ENCODE measurements at regions not wholly inside any gene's neighbourhood (a gene's known extent, or its start where the extent isn't known, plus 50 kb on each side); places are given as distances from the start of the nearest gene placed in this dataset.

DNA sequence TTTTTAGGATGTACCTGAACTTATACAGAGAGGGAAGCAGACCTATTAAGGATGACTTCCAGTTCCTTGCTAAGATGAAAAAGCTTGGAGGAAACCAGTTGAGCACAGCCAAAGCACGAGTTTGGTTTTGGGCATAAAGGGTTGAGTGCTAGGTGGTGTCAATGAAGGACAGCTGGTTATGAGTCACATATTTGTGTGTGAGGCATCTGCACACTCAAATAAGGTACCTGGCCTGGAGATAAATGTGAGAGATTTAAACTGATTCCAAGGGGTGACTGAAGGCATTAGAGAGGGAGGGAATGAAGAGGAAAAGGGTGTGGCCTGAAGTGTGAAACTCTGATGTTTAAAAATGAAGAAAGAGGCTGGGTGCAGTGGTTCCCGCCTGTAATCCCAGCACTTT is 486.7 kb downstream of the DIPK2A start:
- Mint-ChIP-seq H3K9me3 (ENCODE audit: unreplicated experiment) (no peaks in the 10 kb centered on the region), H3K27ac (ENCODE audit: unreplicated experiment) (no peak overlapping the region), H3K27me3 (ENCODE audit: unreplicated experiment) (peaks cover 2% of the 10 kb centered on the region), H3K4me1 (ENCODE audit: low read depth, unreplicated experiment) (no peaks in the 10 kb centered on the region), H3K4me3 (ENCODE audit: unreplicated experiment) (no peak overlapping the region), H3K36me3 (ENCODE audit: unreplicated experiment) (no peaks in the 10 kb centered on the region)
- DNase-seq: no peak
- TF ChIP-seq, protein P1, sequence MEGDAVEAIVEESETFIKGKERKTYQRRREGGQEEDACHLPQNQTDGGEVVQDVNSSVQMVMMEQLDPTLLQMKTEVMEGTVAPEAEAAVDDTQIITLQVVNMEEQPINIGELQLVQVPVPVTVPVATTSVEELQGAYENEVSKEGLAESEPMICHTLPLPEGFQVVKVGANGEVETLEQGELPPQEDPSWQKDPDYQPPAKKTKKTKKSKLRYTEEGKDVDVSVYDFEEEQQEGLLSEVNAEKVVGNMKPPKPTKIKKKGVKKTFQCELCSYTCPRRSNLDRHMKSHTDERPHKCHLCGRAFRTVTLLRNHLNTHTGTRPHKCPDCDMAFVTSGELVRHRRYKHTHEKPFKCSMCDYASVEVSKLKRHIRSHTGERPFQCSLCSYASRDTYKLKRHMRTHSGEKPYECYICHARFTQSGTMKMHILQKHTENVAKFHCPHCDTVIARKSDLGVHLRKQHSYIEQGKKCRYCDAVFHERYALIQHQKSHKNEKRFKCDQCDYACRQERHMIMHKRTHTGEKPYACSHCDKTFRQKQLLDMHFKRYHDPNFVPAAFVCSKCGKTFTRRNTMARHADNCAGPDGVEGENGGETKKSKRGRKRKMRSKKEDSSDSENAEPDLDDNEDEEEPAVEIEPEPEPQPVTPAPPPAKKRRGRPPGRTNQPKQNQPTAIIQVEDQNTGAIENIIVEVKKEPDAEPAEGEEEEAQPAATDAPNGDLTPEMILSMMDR (IDR thresholded peaks at IDR 0.05; ENCODE audit: partially characterized antibody, unreplicated experiment): no peak

DNA sequence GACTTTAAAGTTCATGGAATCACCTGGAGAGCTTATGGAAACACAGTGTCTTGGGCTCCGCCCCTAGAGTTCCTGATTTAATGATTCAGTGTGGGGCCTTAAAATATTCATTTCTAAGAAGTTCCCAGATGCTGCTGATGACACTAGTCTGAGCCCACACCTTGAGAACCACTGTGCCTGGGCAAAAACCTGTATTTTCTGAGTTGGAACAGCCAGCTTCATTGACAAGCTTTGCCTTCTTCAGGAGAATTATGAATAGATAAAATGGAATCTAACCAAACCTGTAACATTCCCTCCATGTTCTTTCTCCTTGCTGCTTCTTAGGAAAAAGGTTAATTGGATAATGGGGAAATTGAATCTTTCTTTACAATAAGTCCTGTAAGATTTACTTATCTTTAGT is 490.7 kb downstream of the DIPK2A start:
- TF ChIP-seq, protein P1 (IDR thresholded peaks at IDR 0.05; ENCODE audit: partially characterized antibody, unreplicated experiment): no peak
- H3K9me3 Mint-ChIP-seq (ENCODE audit: unreplicated experiment): no peaks in the 10 kb centered on the region
- H3K4me3 Mint-ChIP-seq (ENCODE audit: unreplicated experiment): no peak overlapping the region
- peaks cover 3% of the 10 kb centered on the region for H3K4me1 Mint-ChIP-seq (ENCODE audit: low read depth, unreplicated experiment)
- H3K27ac Mint-ChIP-seq (ENCODE audit: unreplicated experiment): no peak overlapping the region
- H3K36me3 Mint-ChIP-seq (ENCODE audit: unreplicated experiment): no peaks in the 10 kb centered on the region
- DNase-seq: no peak
- H3K27me3 Mint-ChIP-seq (ENCODE audit: unreplicated experiment): peaks cover 2% of the 10 kb centered on the region

DNA sequence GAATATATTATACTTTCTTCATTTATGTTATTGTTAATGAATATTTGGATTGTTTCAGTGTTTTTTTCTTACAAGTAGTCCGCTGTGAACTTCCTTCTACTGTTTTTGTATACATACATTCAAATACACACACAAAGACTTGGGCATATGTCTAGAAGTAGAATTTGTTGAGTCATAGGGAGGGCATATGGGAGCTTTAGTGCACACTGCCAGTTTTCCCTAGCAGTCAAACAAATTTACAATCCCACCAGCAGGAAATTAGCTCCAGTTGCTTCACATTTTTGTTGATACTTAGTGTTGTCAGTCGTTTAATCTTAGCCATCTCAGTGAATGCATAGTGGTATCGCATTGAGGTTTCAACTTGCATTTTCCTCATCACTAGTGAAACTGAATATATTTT is 492.3 kb downstream of the DIPK2A start:
- DNase-seq: no peak
- Mint-ChIP-seq H3K4me1 (ENCODE audit: low read depth, unreplicated experiment) (peaks cover 3% of the 10 kb centered on the region), H3K27ac (ENCODE audit: unreplicated experiment) (peak overlapping the region; percentile 33), H3K4me3 (ENCODE audit: unreplicated experiment) (no peak overlapping the region), H3K36me3 (ENCODE audit: unreplicated experiment) (no peaks in the 10 kb centered on the region), H3K9me3 (ENCODE audit: unreplicated experiment) (no peaks in the 10 kb centered on the region), H3K27me3 (ENCODE audit: unreplicated experiment) (no peaks in the 10 kb centered on the region)
- TF ChIP-seq, protein P1 (IDR thresholded peaks at IDR 0.05; ENCODE audit: partially characterized antibody, unreplicated experiment): no peak

DNA sequence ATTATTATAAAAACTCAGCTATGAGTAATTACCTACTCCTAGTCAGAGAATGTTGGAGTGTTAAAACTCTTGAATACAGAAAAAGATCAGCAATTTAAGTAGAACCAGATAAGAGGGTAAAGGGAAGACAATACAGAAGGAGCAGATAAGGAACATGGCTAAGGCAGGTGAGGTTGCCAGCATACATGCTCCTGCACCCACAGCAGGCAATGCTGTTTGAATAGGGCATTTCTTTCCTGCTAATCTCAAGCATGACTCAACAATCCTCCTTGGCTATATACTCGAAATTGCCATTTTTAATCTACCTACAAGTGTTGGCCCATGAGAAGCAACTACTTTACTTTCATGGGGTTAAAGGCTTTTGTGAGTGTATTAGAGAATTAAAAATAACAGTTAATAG is 494.5 kb downstream of the DIPK2A start:
- H3K4me3 Mint-ChIP-seq (ENCODE audit: unreplicated experiment): no peak overlapping the region
- TF ChIP-seq, protein P1 (IDR thresholded peaks at IDR 0.05; ENCODE audit: partially characterized antibody, unreplicated experiment): no peak
- peaks cover 3% of the 10 kb centered on the region for H3K4me1 Mint-ChIP-seq (ENCODE audit: low read depth, unreplicated experiment)

DNA sequence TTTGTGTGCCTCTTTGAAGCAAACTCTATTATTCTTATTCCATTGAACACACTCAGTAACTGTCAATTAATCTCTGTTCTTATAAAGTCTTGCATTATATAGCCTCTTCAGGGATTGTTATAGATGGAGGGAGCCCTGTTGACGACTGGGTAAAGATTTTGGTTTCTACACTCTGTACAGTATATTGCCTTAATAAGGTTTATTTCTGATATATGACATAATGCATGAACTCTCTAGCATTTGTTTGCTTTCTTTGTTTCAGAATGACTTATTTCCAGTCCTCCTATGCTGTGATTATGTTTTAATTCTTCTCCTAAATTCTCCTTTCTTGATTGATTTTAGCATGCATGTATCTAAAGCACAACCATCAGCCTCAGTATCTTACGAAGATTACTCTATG is 494.9 kb downstream of the DIPK2A start:
- H3K27me3 Mint-ChIP-seq (ENCODE audit: unreplicated experiment): no peaks in the 10 kb centered on the region
- DNase-seq: no peak
- H3K9me3 Mint-ChIP-seq (ENCODE audit: unreplicated experiment): no peaks in the 10 kb centered on the region
- H3K36me3 Mint-ChIP-seq (ENCODE audit: unreplicated experiment): no peaks in the 10 kb centered on the region
- H3K4me1 Mint-ChIP-seq (ENCODE audit: low read depth, unreplicated experiment): peaks cover 3% of the 10 kb centered on the region
- TF ChIP-seq, protein P1 (IDR thresholded peaks at IDR 0.05; ENCODE audit: partially characterized antibody, unreplicated experiment): no peak
- no peak overlapping the region for H3K4me3 Mint-ChIP-seq (ENCODE audit: unreplicated experiment)
- H3K27ac Mint-ChIP-seq (ENCODE audit: unreplicated experiment): no peak overlapping the region

More for the DNA sequence above, 494.5 kb downstream of the DIPK2A start:
- Mint-ChIP-seq H3K27ac (ENCODE audit: unreplicated experiment) (no peak overlapping the region), H3K9me3 (ENCODE audit: unreplicated experiment) (no peaks in the 10 kb centered on the region), H3K27me3 (ENCODE audit: unreplicated experiment) (no peaks in the 10 kb centered on the region), H3K36me3 (ENCODE audit: unreplicated experiment) (no peaks in the 10 kb centered on the region)
- no peak for DNase-seq

Measured in glutamatergic neuron (in vitro differentiated cells).